IPS DF 4.7 (cell line): ENCODE measurements at regions not wholly inside any gene's neighbourhood (a gene's known extent, or its start where the extent isn't known, plus 50 kb on each side); places are given as distances from the start of the nearest gene placed in this dataset.
"Not testable (repeated sequence)": the region's sequence is repeated elsewhere in the genome, so short reads cannot be mapped to it uniquely, and the experiment has no call there.

ENCODE experiments used
- DNase-seq: peaks from one replicate; pipeline ENCODE4 v3.0.0-alpha.2; 2013; ENCODE audit warnings: low spot score; ENCODE audit errors: extremely low read depth

- no peak for DNase-seq
Measured at GRCh38 chr22:48717883-48718817, 1109.5 kb downstream of the BRD1 start.

DNA sequence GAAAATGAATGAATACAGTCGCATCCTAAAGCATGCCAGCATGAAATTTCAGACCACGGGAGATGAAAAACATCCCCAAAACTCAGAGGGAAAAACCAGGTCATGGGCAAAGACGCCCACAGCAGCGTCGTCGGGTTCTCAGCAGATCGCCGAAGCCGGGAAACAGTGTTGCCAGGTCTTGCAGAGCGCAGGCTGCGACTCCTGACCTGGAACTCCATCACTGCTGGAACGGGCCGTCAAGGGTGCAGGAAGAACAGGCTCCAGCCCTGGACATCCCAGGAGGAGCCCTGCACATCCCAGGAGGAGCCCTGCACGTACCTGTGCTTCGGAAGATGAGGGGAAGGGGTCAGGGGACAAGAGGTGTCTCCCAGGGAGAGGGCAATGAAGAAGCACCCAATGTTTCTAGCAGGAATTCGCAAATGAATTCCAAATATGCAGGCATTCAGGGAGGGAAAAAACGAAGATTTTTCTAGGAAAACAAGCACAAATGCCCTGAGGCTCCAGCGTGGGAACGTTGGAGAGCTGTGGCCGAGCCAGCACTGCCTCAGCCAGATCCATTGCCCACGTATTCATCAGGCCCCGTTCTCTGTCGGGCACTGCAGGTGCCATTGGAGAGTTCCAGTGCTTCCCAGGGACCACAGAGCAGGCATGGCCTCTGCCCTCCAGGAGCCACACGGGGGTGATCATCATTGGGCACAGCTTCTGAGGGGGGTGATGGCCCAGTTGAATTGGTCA, 1110.4 kb downstream of the BRD1 start:
- DNase-seq, result no peak

DNA sequence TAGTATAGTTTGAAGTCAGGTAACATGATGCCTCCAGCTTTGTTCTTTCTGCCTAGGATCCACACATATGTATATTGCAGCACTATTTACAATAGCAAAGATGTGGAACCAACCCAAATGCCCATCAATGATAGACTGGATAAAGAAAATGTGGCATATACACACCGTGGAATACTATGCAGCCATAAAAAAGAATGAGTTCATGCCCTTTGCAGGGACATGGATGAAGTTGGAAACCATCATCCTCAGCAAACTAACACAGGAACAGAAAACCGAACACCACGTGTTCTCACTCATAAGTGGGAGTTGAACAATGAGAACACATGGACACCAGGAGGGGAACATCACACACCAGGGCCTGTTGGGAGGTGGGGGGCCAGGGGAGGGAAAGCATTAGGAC, 1111.5 kb downstream of the BRD1 start:
- not testable (repeated sequence) for DNase-seq

- DNase-seq, result no peak
Measured at GRCh38 chr22:48715511-48715910, 1112.2 kb downstream of the BRD1 start.

- no peak for DNase-seq
Measured at GRCh38 chr22:48714231-48714630, 1113.4 kb downstream of the BRD1 start.

GRCh38 chr22:48713272-48714205, 1114.1 kb downstream of the BRD1 start:
- no peak for DNase-seq

GRCh38 chr22:48712558-48713271, 1115.0 kb downstream of the BRD1 start:
- DNase-seq, result no peak

GRCh38 chr22:48711669-48712068, 1116.0 kb downstream of the BRD1 start:
- no peak for DNase-seq

DNA sequence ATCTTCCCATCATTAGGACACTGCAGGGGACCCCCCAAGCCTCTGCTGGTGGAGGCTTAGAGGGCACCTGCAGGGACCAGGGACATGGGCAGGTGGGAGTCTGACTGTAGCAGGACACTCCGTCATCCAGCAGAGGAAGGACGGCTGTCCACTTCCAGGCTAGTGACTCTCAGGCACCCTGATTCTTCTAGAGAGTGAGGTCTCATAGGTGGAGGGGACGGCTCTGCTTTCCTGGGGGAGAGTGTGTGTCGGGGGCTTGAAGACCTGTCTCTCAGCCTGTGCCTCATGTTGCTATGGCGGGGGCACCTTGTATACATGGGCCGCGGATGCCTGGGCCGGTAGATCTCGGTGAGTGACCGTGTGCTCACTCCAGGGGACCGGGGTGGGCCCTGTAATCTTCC, 1116.6 kb downstream of the BRD1 start:
- no peak for DNase-seq

- DNase-seq, result no peak
Measured at GRCh38 chr22:48710410-48710809, 1117.3 kb downstream of the BRD1 start.

DNA sequence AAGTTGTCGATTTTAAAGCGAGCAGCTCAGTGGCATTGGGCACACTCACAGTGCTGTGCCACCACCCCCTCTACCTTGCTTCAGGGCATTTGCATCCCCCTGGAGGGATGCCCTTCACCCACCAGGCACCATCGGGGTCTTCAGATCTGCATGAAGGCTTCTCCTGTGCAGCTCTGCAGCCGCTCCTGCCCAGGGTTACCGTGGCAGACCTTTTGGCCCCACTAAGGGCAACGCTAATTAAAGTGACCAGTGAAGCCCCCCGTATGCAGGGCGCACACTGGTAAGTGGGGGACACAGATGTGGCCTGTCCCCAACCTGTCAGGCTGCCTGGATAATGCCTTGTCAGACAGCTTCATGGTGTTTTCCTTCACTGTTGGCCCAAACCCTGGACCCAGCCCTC, 1117.7 kb downstream of the BRD1 start:
- no peak for DNase-seq

DNA sequence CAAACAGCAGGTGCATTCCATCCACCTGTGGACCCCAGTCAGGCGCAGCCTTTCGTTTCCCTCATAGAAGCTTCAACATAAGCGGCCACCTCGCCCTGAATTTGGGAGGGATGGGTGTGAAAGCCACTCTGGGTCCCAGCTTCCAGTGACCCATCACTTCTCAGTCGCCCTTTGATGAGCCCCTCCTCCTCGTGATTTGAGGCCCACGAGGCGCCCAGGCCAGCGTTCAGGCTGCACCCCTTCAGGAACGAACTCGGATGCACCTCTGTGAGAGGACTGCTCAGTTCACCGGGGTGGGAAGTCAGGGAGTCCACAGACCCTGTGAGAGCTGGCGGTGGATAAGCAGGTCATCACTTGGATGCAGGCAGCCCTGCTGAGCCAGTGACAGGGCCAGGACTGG, 1118.2 kb downstream of the BRD1 start:
- no peak for DNase-seq

- DNase-seq, result no peak
Measured at GRCh38 chr22:48708558-48709245, 1119.0 kb downstream of the BRD1 start.

- DNase-seq, result no peak
Measured at GRCh38 chr22:48707763-48708557, 1119.7 kb downstream of the BRD1 start.

- DNase-seq, result no peak
Measured at GRCh38 chr22:48706934-48707762, 1120.5 kb downstream of the BRD1 start.

DNA sequence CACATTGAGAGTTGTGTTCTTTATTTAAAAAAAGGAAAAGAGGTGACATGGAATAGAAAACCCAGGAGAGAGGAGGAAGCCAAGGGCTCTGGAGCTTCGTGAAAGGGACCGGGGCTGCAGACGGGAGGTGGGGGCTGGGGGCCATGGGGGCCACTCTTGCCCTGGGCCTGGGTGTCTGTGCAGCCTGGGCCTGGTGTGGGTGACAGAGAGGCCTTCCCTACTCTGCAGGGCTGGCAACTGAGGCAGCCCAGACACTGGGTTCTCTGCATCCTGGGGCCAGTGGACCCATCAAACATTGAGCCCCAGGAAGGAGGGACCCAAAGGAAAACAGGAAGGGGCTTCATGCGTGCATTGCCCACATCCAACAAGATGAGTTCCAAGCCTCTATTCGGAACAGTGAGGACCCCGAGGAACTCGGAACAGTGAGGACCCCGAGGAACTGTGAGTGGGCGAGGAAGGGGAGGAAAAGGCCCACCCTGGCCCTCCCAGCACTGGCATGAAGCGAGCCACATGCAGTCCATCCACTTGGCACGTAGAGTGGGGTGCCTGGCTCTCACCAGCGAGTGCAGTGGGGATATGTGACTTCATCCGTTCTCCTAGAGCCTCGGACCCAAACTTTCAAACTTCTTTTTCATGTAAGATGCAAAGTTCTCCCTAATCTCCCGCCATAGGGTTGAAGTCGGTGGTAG, 1121.6 kb downstream of the BRD1 start:
- no peak for DNase-seq

- no peak for DNase-seq
Measured at GRCh38 chr22:48705159-48705916, 1122.3 kb downstream of the BRD1 start.
